GM12891 (cell line): ENCODE measurements at regions not wholly inside any gene's neighbourhood (a gene's known extent, or its start where the extent isn't known, plus 50 kb on each side); places are given as distances from the start of the nearest gene placed in this dataset.

Experiments
- DNase-seq: peaks from one replicate; pipeline ENCODE4 v3.0.0; 2011; ENCODE audit warnings: low spot score; ENCODE audit not compliant: insufficient read length
- FAIRE-seq: peaks from 2 replicates; lab custom pipeline; 2011; peaks lifted over from hg19 to GRCh38; lab: Jason Lieb, UNC
- PAX5 ChIP-seq: IDR thresholded peaks from 2 replicates; pipeline ENCODE4 v1.6.1; 2011; ENCODE audit warnings: low read length, moderate library complexity, mild to moderate bottlenecking; ENCODE audit not compliant: insufficient read depth, severe bottlenecking
- POLR2A ChIP-seq: IDR thresholded peaks from 2 replicates; pipeline ENCODE4 v1.6.1; 2011; ENCODE audit warnings: low read depth, low read length, control low read depth
- POLR2AphosphoS5 ChIP-seq: IDR thresholded peaks from 2 replicates; pipeline ENCODE4 v1.6.1; 2011; ENCODE audit warnings: low read depth, low read length, control low read depth
- POU2F2 ChIP-seq: IDR thresholded peaks from 2 replicates; pipeline ENCODE4 v1.6.1; 2011; ENCODE audit warnings: low read depth, mild to moderate bottlenecking, control low read depth, low read length, moderate library complexity
- SPI1 ChIP-seq: IDR thresholded peaks from 2 replicates; pipeline ENCODE4 v1.6.1; 2011; ENCODE audit warnings: low read depth, low read length, control low read depth
- TAF1 ChIP-seq: IDR thresholded peaks from 2 replicates; pipeline ENCODE4 v1.6.1; 2011; ENCODE audit warnings: low read depth, low read length, control low read depth

GRCh38 chr2:5791371-5791770, 99.2 kb downstream of the SOX11 start:
- TF ChIP-seq POLR2A (no peak), SPI1 (no peak), POLR2AphosphoS5 (no peak), TAF1 (no peak), PAX5 (no peak)
- FAIRE-seq (no peak), DNase-seq (no peak)

- FAIRE-seq: no peak
- DNase-seq: no peak
- no peak for TF ChIP-seq POLR2AphosphoS5
- no peak for TF ChIP-seq TAF1
- TF ChIP-seq POLR2A: no peak
- no peak for TF ChIP-seq PAX5
- TF ChIP-seq SPI1: no peak
- no peak for TF ChIP-seq POU2F2
Observed at GRCh38 chr2:5794012-5794411, 101.8 kb downstream of the SOX11 start.

- DNase-seq (no peak), FAIRE-seq (no peak)
- TF ChIP-seq TAF1: no peak
- TF ChIP-seq SPI1: no peak
- TF ChIP-seq POLR2AphosphoS5: no peak
- no peak for TF ChIP-seq POLR2A
- no peak for TF ChIP-seq PAX5
- no peak for TF ChIP-seq POU2F2
Observed at GRCh38 chr2:5798084-5798483, 105.9 kb downstream of the SOX11 start.

- FAIRE-seq (no peak), DNase-seq (no peak)
- TF ChIP-seq TAF1 (no peak), POLR2A (no peak), POLR2AphosphoS5 (no peak), SPI1 (no peak), POU2F2 (no peak), PAX5 (no peak)
Observed at GRCh38 chr2:5799348-5799747, 107.2 kb downstream of the SOX11 start.

- no peak for DNase-seq
- TF ChIP-seq TAF1 (no peak), POU2F2 (no peak), POLR2AphosphoS5 (no peak), PAX5 (no peak), SPI1 (no peak), POLR2A (no peak)
- no peak for FAIRE-seq
Observed at GRCh38 chr2:5803547-5803946, 111.4 kb downstream of the SOX11 start.

GRCh38 chr2:5818961-5819600, 126.9 kb downstream of the SOX11 start:
- no peak for TF ChIP-seq POLR2AphosphoS5
- no peak for TF ChIP-seq TAF1
- no peak for TF ChIP-seq PAX5
- TF ChIP-seq POLR2A: no peak
- DNase-seq (no peak), FAIRE-seq (no peak)

GRCh38 chr2:5824126-5824525, 131.9 kb downstream of the SOX11 start:
- TF ChIP-seq POLR2A (no peak), POU2F2 (no peak), SPI1 (no peak), POLR2AphosphoS5 (no peak), TAF1 (no peak), PAX5 (no peak)
- DNase-seq (no peak), FAIRE-seq (no peak)

GRCh38 chr2:5825686-5826085, 133.5 kb downstream of the SOX11 start:
- FAIRE-seq (no peak), DNase-seq (no peak)
- no peak for TF ChIP-seq PAX5

- DNase-seq (no peak), FAIRE-seq (no peak)
- TF ChIP-seq POLR2AphosphoS5 (no peak), POU2F2 (no peak)
Observed at GRCh38 chr2:5826979-5827655, 134.9 kb downstream of the SOX11 start.

- DNase-seq: no peak
- TF ChIP-seq SPI1: no peak
- no peak for TF ChIP-seq POU2F2
- no peak for FAIRE-seq
Observed at GRCh38 chr2:5834501-5834900, 142.3 kb downstream of the SOX11 start.

- TF ChIP-seq POU2F2: no peak
- no peak for TF ChIP-seq POLR2A
- TF ChIP-seq POLR2AphosphoS5: no peak
- TF ChIP-seq TAF1: no peak
- no peak for TF ChIP-seq PAX5
- TF ChIP-seq SPI1: no peak
- DNase-seq: no peak
- no peak for FAIRE-seq
Observed at GRCh38 chr2:5839550-5839949, 147.4 kb downstream of the SOX11 start.
